ENCODE measurements at regions not wholly inside any gene's neighbourhood (a gene's known extent, or its start where the extent isn't known, plus 50 kb on each side); places are given as distances from the start of the nearest gene placed in this dataset.

GRCh38 chr2:226488034-226488433 lies 311.6 kb downstream of the IRS1 start:
- Histone ChIP-seq H3K27me3 (ENCODE audit: control insufficient read depth in 1 of 2, insufficient read depth in 2 of 2, low read length in 2 of 2) (peaks cover 0 to 2% of the 10 kb centered on the region in 2 experiments), H3K27ac (ENCODE audit: low read depth in 1 of 2, low read length in 2 of 2) (no peak overlapping the region), H3K4me1 (ENCODE audit: insufficient read depth, low read length) (no peaks in the 10 kb centered on the region), H3K36me3 (ENCODE audit: insufficient read depth, low read length) (no peaks in the 10 kb centered on the region), H3K4me3 (ENCODE audit: low read length) (no peak overlapping the region), H3K9me3 (ENCODE audit: control insufficient read depth in 1 of 2, insufficient read depth in 1 of 2, low read length in 2 of 2) (no peaks in the 10 kb centered on the region)
- no peaks in the 10 kb centered on the region for H3K9me3 Mint-ChIP-seq
- intact Hi-C loops (cut with DNase I, micrococcal nuclease), result no loop called here
- ATAC-seq (ENCODE audit: poor library complexity), result no peak
- H3K4me3 Mint-ChIP-seq, result no peak overlapping the region
- H3K4me1 Mint-ChIP-seq (ENCODE audit: low read depth), result no peaks in the 10 kb centered on the region
- CTCF ChIA-PET, result no interaction called here
- no peak for DNase-seq
- POLR2A ChIA-PET, result no interaction called here
- no peaks in the 10 kb centered on the region for H3K36me3 Mint-ChIP-seq (ENCODE audit: low read depth)
- no peak for TF ChIP-seq CTCF (IDR thresholded peaks at IDR 0.05)
- peaks cover 32% of the 10 kb centered on the region for H3K27me3 Mint-ChIP-seq
- no peak overlapping the region for H3K27ac Mint-ChIP-seq

DNA sequence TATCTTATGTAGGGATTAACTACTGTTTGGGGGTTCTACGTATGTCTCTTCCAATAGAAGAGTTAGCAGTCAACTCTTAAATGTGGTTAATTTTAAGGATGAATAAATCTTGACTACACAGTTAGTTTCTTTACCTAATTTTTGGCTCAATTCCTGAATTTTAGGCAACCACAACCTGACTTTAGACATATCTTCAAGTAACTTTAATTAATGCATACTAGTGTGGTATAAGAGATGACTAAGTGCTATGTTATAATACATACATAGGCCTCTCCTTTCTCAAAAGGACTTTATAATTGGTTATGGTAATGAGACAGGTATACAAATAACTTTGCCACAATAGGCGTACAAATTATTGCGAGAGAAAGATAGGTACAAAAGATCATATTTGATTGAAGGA lies 312.0 kb downstream of the IRS1 start:
- H3K27me3 Mint-ChIP-seq, result peaks cover 32% of the 10 kb centered on the region
- Histone ChIP-seq H3K4me1 (ENCODE audit: insufficient read depth, low read length) (no peaks in the 10 kb centered on the region), H3K9me3 (ENCODE audit: control insufficient read depth in 1 of 2, insufficient read depth in 1 of 2, low read length in 2 of 2) (no peaks in the 10 kb centered on the region), H3K27ac (ENCODE audit: low read depth in 1 of 2, low read length in 2 of 2) (no peak overlapping the region), H3K36me3 (ENCODE audit: insufficient read depth, low read length) (no peaks in the 10 kb centered on the region), H3K4me3 (ENCODE audit: low read length) (no peak overlapping the region), H3K27me3 (ENCODE audit: control insufficient read depth in 1 of 2, insufficient read depth in 2 of 2, low read length in 2 of 2) (peaks cover 0 to 4% of the 10 kb centered on the region in 2 experiments)
- DNase-seq (no peak), ATAC-seq (ENCODE audit: poor library complexity) (no peak)
- H3K9me3 Mint-ChIP-seq, result no peaks in the 10 kb centered on the region
- H3K27ac Mint-ChIP-seq, result no peak overlapping the region
- no peaks in the 10 kb centered on the region for H3K4me1 Mint-ChIP-seq (ENCODE audit: low read depth)
- POLR2A ChIA-PET, result no interaction called here
- no peak overlapping the region for H3K4me3 Mint-ChIP-seq
- CTCF ChIA-PET, result no interaction called here
- TF ChIP-seq CTCF (IDR thresholded peaks at IDR 0.05), result no peak
- intact Hi-C loops (cut with DNase I, micrococcal nuclease), result no loop called here
- H3K36me3 Mint-ChIP-seq (ENCODE audit: low read depth), result no peaks in the 10 kb centered on the region

DNA sequence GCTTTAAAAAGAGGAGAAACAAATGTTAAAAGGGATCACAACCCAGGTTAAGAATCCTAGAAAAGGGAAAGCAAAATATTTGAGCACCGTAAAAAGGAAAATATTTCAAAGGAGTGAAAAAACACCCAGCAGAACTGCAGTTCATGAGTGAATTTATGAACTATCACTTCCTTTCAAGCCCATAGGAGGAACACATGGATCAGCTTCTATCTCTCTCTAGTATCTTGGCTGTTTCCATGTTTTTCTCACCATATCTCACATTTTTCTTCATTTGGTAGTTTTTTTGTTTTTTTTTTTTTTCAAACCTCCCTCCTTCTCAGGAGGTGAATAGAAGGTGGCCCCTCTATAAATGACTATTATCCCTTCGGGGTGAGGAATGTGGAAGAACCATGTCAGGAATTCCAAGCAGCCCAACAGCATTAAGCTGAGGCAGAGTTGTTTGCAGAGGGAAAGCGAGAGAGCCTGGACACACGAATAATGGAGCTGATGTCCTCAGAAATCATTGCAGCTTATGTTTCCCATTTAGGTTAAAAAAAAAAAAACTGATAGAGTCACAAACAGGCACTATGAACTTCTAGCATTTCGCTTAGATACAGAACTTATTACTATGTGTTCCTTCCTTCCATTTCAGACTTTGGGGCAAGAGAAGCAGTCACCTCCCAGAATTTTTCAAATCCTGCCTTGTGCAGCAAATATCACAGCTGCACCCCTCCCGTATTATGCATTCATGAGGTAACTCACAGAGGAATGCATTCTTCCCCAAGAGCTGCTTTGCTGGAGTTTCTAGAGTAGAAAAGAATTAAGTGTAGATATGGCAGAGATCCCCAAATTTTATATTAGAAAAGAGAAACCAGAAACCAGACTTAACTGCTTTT lies 315.6 kb downstream of the IRS1 start:
- ChIA-PET CTCF (no interaction called here), POLR2A (no interaction called here)
- Mint-ChIP-seq H3K4me1 (ENCODE audit: low read depth) (no peaks in the 10 kb centered on the region), H3K36me3 (ENCODE audit: low read depth) (no peaks in the 10 kb centered on the region), H3K9me3 (no peaks in the 10 kb centered on the region), H3K27ac (no peak overlapping the region), H3K27me3 (peaks cover 19% of the 10 kb centered on the region), H3K4me3 (no peak overlapping the region)
- H3K27ac ChIP-seq (ENCODE audit: low read depth in 1 of 2, low read length in 2 of 2), result no peak overlapping the region
- ATAC-seq (ENCODE audit: poor library complexity), result no peak
- H3K36me3 ChIP-seq (ENCODE audit: insufficient read depth, low read length), result no peaks in the 10 kb centered on the region
- TF ChIP-seq CTCF (IDR thresholded peaks at IDR 0.05), result no peak
- DNase-seq, result no peak
- intact Hi-C loops (cut with DNase I, micrococcal nuclease), result no loop called here
- H3K4me1 ChIP-seq (ENCODE audit: insufficient read depth, low read length), result no peaks in the 10 kb centered on the region
- no peaks in the 10 kb centered on the region for H3K9me3 ChIP-seq (ENCODE audit: control insufficient read depth in 1 of 2, insufficient read depth in 1 of 2, low read length in 2 of 2)
- H3K4me3 ChIP-seq (ENCODE audit: low read length), result no peak overlapping the region
- H3K27me3 ChIP-seq (ENCODE audit: control insufficient read depth in 1 of 2, insufficient read depth in 2 of 2, low read length in 2 of 2), result peaks cover 0 to 4% of the 10 kb centered on the region in 2 experiments
